PC-9 (cell line): ENCODE measurements at regions not wholly inside any gene's neighbourhood (a gene's known extent, or its start where the extent isn't known, plus 50 kb on each side); places are given as distances from the start of the nearest gene placed in this dataset.
A peak's percentile ranks its signal among the peaks of the same experiment; 100 is the strongest.

Source experiments
- BruUV-seq: library from RNA; stranded (reverse); fragments of 400-500 nt; replicated peaks from 2 replicates; lab custom pipeline; 2021; lab: Mats Ljungman, UMichigan
- CTCF ChIA-PET: fragments of 300-600 bp; sonication (Branson Sonifier 250); formaldehyde crosslinking; loops from one replicate; lab custom pipeline; 2022; ENCODE audit warnings: antibody characterized with exemption; lab: Charles Lee
- POLR2A ChIA-PET: fragments of 300-600 bp; sonication (Branson Sonifier 250); formaldehyde crosslinking; loops from one replicate; lab custom pipeline; 2022; ENCODE audit warnings: antibody characterized with exemption; ENCODE audit not compliant: unreplicated experiment; lab: Charles Lee
- DNase-seq, 2 experiments: peaks; one replicate each; pipeline versions ENCODE4 v3.0.0 to v3.0.0-alpha.2; 2015 to 2022; ENCODE audit warnings: mixed read lengths in 1 of 2
- H2AFZ ChIP-seq: fragments of 200-600 bp; sonication (generic); 2 replicates; pipeline ENCODE4 v1.8.1; 2017; ENCODE audit warnings: antibody characterized with exemption
- H3F3A ChIP-seq: fragments of 200-600 bp; sonication (generic); 2 replicates; pipeline ENCODE4 v1.8.1; 2017; ENCODE audit warnings: antibody characterized with exemption, mild to moderate bottlenecking, low read depth; ENCODE audit not compliant: insufficient read depth
- H3K27ac ChIP-seq: fragments of 200-600 bp; sonication (generic); 2 replicates; pipeline ENCODE4 v1.6.1; 2016; ENCODE audit warnings: mixed run types
- H3K27me3 ChIP-seq: fragments of 200-600 bp; sonication (generic); 2 replicates; pipeline ENCODE4 v1.6.1; 2016; ENCODE audit warnings: low read depth, mixed run types; ENCODE audit not compliant: insufficient read depth
- H3K36me3 ChIP-seq: fragments of 200-600 bp; sonication (generic); 2 replicates; pipeline ENCODE4 v1.6.1; 2016; ENCODE audit warnings: low read depth, mixed run types
- H3K4me1 ChIP-seq: fragments of 200-600 bp; sonication (generic); replicated peaks from 2 replicates; pipeline ENCODE4 v1.6.1; 2016; ENCODE audit warnings: mixed run types; ENCODE audit not compliant: insufficient read depth
- H3K4me2 ChIP-seq: fragments of 200-600 bp; sonication (generic); 2 replicates; pipeline ENCODE4 v1.6.1; 2017; ENCODE audit warnings: mixed run types
- H3K4me3 ChIP-seq: fragments of 200-600 bp; sonication (generic); 2 replicates; pipeline ENCODE4 v1.6.1; 2016; ENCODE audit warnings: mixed run types
- H3K79me2 ChIP-seq: fragments of 200-600 bp; sonication (generic); 2 replicates; pipeline ENCODE4 v1.6.1; 2017; ENCODE audit warnings: low read depth, mixed run types
- H3K9me2 ChIP-seq: fragments of 200-600 bp; sonication (generic); 2 replicates; pipeline ENCODE4 v1.8.1; 2017; ENCODE audit warnings: mild to moderate bottlenecking; ENCODE audit not compliant: insufficient read depth
- H3K9me3 ChIP-seq: fragments of 200-600 bp; sonication (generic); 2 replicates; pipeline ENCODE4 v1.8.1; 2016; ENCODE audit warnings: low read depth; ENCODE audit not compliant: insufficient read depth
- H4K20me1 ChIP-seq: fragments of 200-600 bp; sonication (generic); 2 replicates; pipeline ENCODE4 v1.8.1; 2017; ENCODE audit not compliant: insufficient read depth
- EZH2 ChIP-seq: fragments of 200-600 bp; sonication (generic); IDR thresholded peaks from 2 replicates; pipeline ENCODE4 v1.8.0; 2017; ENCODE audit warnings: antibody characterized with exemption, low read depth
- intact Hi-C: fragments of 100-400 bp; cut with micrococcal nuclease; formaldehyde crosslinking; loops from one replicate; pipeline ENCODE4 v1.10.0; 2022; ENCODE audit not compliant: unreplicated experiment
- TF ChIP-seq, protein P1 (sequence below): fragments of 200-600 bp; sonication (generic); conservative IDR thresholded peaks from 2 replicates; pipeline ENCODE4 v1.6.1; 2017; ENCODE audit warnings: mixed run types, antibody characterized with exemption, mild to moderate bottlenecking, moderate library complexity

DNA sequence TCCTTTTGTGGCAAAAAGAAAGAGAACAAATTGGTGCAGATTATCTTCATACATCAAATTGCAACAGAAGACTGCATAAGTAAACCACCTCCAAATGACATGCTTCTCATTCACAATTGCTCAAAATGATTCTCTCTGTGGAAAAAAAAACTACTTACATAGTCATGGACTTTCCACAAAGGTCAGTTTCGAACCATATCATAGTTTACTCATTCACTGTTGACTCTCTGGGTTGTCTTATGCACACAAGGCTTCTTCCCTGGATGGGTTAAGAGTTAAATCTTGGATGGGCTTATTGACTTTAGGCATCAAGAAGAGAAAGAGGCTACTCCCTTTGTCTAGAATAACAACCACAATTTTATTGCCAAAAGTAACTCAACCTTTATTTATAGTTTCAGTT, 91.3 kb upstream of the RAB27B start:
- intact Hi-C loops, result no loop called here
- Histone ChIP-seq H3K36me3 (no peaks in the 10 kb centered on the region), H3K9me3 (peaks cover 13% of the 10 kb centered on the region), H3K4me2 (no peak overlapping the region), H3K4me3 (no peak overlapping the region), H3F3A (no peaks in the 10 kb centered on the region), H3K27me3 (no peaks in the 10 kb centered on the region), H3K9me2 (no peaks in the 10 kb centered on the region), H3K79me2 (no peaks in the 10 kb centered on the region), H4K20me1 (no peaks in the 10 kb centered on the region), H2AFZ (no peak overlapping the region), H3K4me1 (peaks cover 18% of the 10 kb centered on the region), H3K27ac (no peak overlapping the region)
- no TSS peak for BruUV-seq
- TF ChIP-seq, protein P1, sequence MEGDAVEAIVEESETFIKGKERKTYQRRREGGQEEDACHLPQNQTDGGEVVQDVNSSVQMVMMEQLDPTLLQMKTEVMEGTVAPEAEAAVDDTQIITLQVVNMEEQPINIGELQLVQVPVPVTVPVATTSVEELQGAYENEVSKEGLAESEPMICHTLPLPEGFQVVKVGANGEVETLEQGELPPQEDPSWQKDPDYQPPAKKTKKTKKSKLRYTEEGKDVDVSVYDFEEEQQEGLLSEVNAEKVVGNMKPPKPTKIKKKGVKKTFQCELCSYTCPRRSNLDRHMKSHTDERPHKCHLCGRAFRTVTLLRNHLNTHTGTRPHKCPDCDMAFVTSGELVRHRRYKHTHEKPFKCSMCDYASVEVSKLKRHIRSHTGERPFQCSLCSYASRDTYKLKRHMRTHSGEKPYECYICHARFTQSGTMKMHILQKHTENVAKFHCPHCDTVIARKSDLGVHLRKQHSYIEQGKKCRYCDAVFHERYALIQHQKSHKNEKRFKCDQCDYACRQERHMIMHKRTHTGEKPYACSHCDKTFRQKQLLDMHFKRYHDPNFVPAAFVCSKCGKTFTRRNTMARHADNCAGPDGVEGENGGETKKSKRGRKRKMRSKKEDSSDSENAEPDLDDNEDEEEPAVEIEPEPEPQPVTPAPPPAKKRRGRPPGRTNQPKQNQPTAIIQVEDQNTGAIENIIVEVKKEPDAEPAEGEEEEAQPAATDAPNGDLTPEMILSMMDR, result no peak
- TF ChIP-seq EZH2, result no peak
- no peak for DNase-seq
- ChIA-PET POLR2A (no interaction called here), CTCF (no interaction called here)

GRCh38 chr18:54737986-54738385, 90.3 kb upstream of the RAB27B start:
- H3K9me2 ChIP-seq, result no peaks in the 10 kb centered on the region
- H3K36me3 ChIP-seq, result no peaks in the 10 kb centered on the region
- no peaks in the 10 kb centered on the region for H3F3A ChIP-seq
- intact Hi-C loops, result no loop called here
- peaks cover 13% of the 10 kb centered on the region for H3K9me3 ChIP-seq
- no peaks in the 10 kb centered on the region for H4K20me1 ChIP-seq
- POLR2A ChIA-PET, result no interaction called here
- H3K4me3 ChIP-seq, result no peak overlapping the region
- DNase-seq, result peak in 1 of 2 experiments; percentile 65
- TF ChIP-seq, protein P1, result no peak
- no peak for TF ChIP-seq EZH2
- no peaks in the 10 kb centered on the region for H3K27me3 ChIP-seq
- H2AFZ ChIP-seq, result no peak overlapping the region
- BruUV-seq, result no TSS peak
- peaks cover 18% of the 10 kb centered on the region for H3K4me1 ChIP-seq
- H3K79me2 ChIP-seq, result no peaks in the 10 kb centered on the region
- H3K4me2 ChIP-seq, result no peak overlapping the region
- H3K27ac ChIP-seq, result no peak overlapping the region
- CTCF ChIA-PET, result interaction anchor here (1.0 kb wide), 1 partner anchor 37 kb away, joined by 3 read pairs; no protein-coding TSS in a partner anchor

GRCh38 chr18:54739476-54739875, 88.8 kb upstream of the RAB27B start:
- BruUV-seq, result no TSS peak
- no peak overlapping the region for H3K27ac ChIP-seq

More at GRCh38 chr18:54739476-54739875, 88.8 kb upstream of the RAB27B start:
- Histone ChIP-seq H3K4me1 (peaks cover 18% of the 10 kb centered on the region), H3K9me2 (no peaks in the 10 kb centered on the region), H3K9me3 (peaks cover 13% of the 10 kb centered on the region), H3K4me3 (no peak overlapping the region), H3K36me3 (no peaks in the 10 kb centered on the region), H3K79me2 (no peaks in the 10 kb centered on the region), H3K27me3 (no peaks in the 10 kb centered on the region), H3K4me2 (0 out of 2 replicates have a peak overlapping the region, but pooled peaks have one; percentile 34), H3F3A (no peaks in the 10 kb centered on the region), H4K20me1 (no peaks in the 10 kb centered on the region), H2AFZ (no peak overlapping the region)
- no peak for DNase-seq
- POLR2A ChIA-PET, result no interaction called here
- CTCF ChIA-PET, result no interaction called here
- intact Hi-C loops, result no loop called here
- TF ChIP-seq, protein P1, result no peak
- no peak for TF ChIP-seq EZH2
